LoVo (cell line): ENCODE measurements at regions not wholly inside any gene's neighbourhood (a gene's known extent, or its start where the extent isn't known, plus 50 kb on each side); places are given as distances from the start of the nearest gene placed in this dataset.

ENCODE experiments used
- DNase-seq: peaks from one replicate; pipeline ENCODE4 v3.0.0-alpha.2; 2016; ENCODE audit warnings: low spot score

GRCh38 chr14:29111554-29111953, 345.0 kb downstream of the FOXG1 start:
- no peak for DNase-seq

DNA sequence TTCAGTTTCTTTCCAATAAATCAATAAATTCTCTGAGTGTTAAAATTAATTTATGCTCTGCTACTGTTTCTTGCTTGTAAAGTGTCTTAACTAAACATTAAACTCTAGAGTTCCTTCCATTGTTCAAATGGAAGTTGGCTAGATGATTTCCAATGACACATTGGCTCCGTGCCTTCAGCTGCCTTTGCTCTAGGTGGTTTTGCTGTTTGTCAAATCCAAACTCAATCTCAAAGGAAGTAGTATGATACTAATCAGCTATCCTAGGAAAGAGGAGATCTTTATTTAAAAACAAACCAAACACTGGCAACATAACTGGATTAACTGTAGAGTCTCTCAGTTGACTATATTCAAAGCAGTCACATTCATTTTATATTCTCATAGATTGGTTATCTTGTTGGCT, 356.4 kb downstream of the FOXG1 start:
- no peak for DNase-seq

- no peak for DNase-seq
Observed at GRCh38 chr14:29126361-29126760, 359.8 kb downstream of the FOXG1 start.

- no peak for DNase-seq
Observed at GRCh38 chr14:29126865-29127264, 360.3 kb downstream of the FOXG1 start.

- DNase-seq = no peak
Observed at GRCh38 chr14:29140016-29140415, 373.4 kb downstream of the FOXG1 start.

DNA sequence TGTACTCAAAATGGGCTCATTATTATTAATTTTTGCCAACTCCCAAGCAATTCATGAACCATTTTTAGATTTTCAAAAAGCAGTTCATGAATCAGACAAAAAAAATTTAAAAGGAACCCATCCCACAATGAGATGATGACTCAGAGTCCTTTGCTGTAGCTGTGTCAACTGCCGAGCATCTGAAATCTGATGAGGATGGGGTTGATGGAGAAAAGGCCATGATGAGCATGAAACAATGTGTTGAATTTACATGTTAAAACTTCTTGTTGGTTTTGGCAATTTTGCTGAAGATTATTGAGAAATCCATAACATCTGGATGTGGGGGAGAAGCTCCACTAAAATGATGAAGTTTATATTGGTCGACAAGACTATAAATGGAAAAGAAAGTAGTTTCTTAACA, 378.0 kb downstream of the FOXG1 start:
- DNase-seq = no peak

DNA sequence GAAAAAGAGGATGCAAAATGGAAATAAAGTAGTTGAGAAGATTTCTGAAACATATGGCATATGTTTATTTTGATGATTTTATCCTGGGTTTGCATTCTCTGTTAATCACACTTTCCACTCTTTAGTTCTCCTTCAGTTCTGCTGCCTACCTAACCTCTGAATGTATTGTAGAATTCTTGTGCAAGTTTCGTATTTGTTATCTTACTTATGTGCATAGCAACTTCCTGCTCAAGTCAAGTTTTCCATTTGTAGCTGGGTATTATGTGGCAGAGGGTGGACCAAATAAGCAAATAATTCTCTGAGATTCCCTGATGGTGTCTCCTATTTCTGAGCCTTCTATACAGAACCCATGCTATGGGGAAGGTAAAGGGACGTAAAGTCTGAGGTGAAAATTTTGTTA, 381.6 kb downstream of the FOXG1 start:
- DNase-seq = no peak

GRCh38 chr14:29149798-29150197, 383.2 kb downstream of the FOXG1 start:
- DNase-seq = no peak

DNA sequence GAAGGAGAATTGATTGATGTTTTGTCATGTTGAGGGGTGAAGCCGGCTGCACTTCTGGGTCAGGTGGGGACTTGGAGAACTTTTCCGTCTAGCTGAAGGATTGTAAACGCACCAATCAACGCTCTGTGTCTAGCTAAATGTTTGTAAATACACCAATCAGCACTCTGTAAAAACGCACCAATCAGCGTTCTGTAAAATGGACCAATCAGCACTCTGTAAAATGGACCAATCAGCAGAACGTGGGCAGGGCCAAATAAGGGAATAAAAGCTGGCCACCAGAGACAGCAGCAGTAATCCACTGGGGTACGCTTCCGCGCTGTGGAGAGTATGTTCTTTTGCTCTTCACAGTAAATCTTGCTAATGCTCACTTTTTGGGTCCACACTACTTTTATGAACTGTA, 384.1 kb downstream of the FOXG1 start:
- DNase-seq = no peak

DNA sequence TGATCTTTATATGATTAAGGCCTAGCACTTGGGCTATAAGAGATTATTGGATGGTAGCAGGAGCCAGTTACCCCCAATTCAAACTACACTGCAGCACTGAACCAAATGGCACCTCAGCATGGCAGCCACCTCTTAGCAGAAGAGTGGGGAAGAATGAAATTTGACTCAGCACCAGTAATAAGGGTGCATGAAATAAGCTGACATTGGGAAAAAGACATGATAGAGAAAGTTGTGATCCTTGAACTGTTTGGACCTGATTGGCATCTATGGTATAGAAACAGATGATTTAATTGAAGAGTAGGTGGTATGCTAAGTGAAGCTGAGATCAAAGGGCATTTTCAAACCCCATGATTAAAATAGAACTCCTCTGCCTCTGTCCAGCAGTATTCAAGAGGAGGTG, 389.5 kb downstream of the FOXG1 start:
- no peak for DNase-seq

GRCh38 chr14:29161593-29161992, 395.0 kb downstream of the FOXG1 start:
- DNase-seq = no peak

GRCh38 chr14:29163109-29163508, 396.5 kb downstream of the FOXG1 start:
- DNase-seq = no peak

GRCh38 chr14:29165431-29165830, 398.8 kb downstream of the FOXG1 start:
- DNase-seq = no peak

DNA sequence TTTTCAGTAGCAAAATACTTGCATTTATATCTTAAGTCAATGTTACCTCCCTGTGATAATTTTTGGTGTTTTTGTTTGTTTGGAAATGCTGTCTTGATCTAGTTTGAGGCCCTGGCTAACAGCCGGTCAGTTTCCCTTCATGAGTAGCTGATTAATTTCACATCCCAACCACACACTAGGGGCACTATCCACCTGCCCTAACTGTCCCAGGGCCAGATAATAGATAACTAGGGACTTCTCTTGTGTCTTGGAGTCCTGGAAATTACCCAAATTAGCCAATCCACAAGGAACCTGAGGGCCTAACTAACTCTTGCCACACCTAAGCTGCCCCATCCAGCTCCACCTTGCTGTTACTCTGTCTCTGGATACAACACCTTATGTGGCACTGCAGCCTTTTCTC, 399.9 kb downstream of the FOXG1 start:
- DNase-seq = no peak

GRCh38 chr14:29168149-29168548, 401.6 kb downstream of the FOXG1 start:
- DNase-seq = no peak

- DNase-seq = no peak
Observed at GRCh38 chr14:29169408-29169807, 402.8 kb downstream of the FOXG1 start.

GRCh38 chr14:29175706-29176105, 409.1 kb downstream of the FOXG1 start:
- DNase-seq = no peak

DNA sequence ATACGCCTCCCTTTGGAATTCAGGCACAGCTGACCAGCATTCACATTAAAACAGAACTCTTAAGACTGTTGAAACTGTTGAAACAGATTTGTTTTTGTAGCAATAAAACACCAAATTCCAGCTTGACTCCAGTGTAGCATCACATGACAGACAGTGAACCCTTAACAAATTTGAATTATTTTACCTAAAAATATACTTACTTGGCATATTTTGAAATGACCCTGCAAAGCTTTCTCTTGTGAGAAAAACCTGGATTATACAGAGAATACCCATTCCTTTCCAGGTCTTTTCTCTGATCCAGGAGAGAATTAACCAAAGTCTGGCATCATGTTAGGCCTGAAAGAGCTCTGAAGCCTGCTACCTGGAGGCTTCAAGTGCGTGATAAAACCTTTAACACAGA, 410.3 kb downstream of the FOXG1 start:
- no peak for DNase-seq

- no peak for DNase-seq
Observed at GRCh38 chr14:29178971-29179370, 412.4 kb downstream of the FOXG1 start.

GRCh38 chr14:29191092-29191491, 424.5 kb downstream of the FOXG1 start:
- no peak for DNase-seq

DNA sequence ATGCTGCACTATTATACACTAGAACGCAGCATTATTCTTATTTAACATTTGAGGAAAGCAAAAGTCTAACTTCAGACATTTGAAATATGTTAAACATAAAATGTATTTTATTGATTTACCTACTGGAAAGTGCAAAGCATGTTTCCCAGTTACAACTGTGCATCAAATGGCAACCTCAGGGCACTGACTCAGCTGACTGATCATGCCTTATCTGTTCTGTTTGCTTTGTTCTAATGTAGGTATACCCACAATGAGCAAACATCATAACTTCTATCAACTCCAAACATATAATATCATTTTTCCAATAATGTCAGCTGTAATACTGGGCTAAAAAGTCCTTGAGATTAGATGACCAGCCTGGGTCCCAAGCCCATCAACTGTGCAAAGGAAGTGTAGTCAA, 431.0 kb downstream of the FOXG1 start:
- no peak for DNase-seq

- no peak for DNase-seq
Observed at GRCh38 chr14:29205658-29206057, 439.1 kb downstream of the FOXG1 start.

GRCh38 chr14:29215853-29216252, 449.3 kb downstream of the FOXG1 start:
- DNase-seq = no peak

DNA sequence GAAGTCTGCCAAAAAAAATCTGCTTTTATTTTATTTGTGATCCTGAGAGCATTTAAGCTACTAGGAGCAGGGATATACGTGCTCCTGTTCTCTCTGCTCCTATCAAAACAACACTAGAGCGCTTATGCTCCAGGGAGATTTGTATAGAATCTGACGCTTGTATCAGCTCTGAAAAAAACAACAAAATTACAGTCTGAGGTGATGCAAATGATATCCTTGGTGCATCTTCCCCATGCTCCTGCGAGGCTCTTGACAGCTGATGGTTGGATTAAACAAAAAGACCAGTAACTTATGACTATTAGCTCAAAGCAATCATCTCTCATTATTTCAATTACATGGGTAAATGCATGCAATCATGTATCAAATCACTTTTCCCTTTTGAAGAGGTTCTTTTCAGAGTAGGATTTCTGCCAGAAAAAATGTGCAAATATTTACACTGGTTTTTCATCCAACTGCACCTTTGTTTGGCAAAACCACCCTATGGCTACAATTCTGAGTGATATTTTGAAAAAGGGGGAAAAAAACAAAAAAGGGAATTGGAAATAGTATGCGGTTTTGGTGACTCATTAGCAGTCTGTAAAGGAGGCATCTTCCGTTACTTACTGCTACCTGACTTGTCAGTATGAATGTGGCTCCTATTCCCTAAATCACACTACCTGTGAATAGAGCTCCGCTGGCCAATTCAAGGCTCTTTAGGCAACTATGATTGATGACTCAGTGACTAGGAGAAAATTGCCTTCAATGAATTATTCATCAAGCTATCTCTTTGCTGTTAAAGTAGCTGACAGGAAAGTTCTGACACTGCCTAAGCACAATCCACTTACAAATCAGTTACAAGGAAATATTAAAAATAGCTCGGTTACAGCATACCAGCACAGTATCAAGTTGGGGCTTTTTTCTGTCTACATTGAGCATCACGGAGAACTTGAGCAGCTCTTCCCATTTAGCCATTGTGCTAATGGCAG, 450.0 kb downstream of the FOXG1 start:
- no peak for DNase-seq
